Hepatocyte (in vitro differentiated cells): ENCODE measurements at regions not wholly inside any gene's neighbourhood (a gene's known extent, or its start where the extent isn't known, plus 50 kb on each side); places are given as distances from the start of the nearest gene placed in this dataset.

Experiments used
- CTCF ChIP-seq: fragments of 200-600 bp; sonication (generic); IDR thresholded peaks from 2 replicates; pipeline ENCODE4 v1.5.1; 2016; ENCODE audit warnings: antibody characterized with exemption, mild to moderate bottlenecking; ENCODE audit not compliant: poor library complexity
- EZH2 ChIP-seq: fragments of 200-600 bp; sonication (generic); IDR thresholded peaks from 2 replicates; pipeline ENCODE4 v1.6.1; 2016; ENCODE audit warnings: antibody characterized with exemption, mild to moderate bottlenecking, borderline replicate concordance

GRCh38 chrX:127057891-127058619 lies 238.5 kb downstream of the PRR32 start:
- TF ChIP-seq CTCF (no peak), EZH2 (no peak)
